ENCODE measurements at regions not wholly inside any gene's neighbourhood (a gene's known extent, or its start where the extent isn't known, plus 50 kb on each side); places are given as distances from the start of the nearest gene placed in this dataset.
"Not testable (repeated sequence)": the region's sequence is repeated elsewhere in the genome, so short reads cannot be mapped to it uniquely, and the experiment has no call there.

DNA sequence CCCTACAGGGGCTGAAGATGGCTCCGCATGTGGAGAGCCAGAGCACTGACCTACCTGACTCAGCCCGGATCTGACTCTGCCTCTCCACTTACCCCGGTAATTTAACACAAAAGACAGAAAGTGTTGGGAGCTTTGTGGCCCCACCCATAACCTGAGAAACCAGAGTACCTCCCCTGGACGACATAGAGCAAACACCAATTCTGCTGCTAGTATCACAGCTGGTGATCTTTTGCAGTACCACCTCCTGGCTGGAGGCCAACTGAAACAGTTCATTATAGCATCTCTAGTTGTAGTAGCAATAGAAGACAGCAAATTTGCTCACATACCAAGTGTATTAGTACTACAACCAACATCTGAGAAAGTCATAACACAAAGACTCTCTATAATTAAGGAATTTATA, 443.9 kb downstream of the KLHL4 start:
- DNase-seq (ENCODE audit: low spot score), result no peak

DNA sequence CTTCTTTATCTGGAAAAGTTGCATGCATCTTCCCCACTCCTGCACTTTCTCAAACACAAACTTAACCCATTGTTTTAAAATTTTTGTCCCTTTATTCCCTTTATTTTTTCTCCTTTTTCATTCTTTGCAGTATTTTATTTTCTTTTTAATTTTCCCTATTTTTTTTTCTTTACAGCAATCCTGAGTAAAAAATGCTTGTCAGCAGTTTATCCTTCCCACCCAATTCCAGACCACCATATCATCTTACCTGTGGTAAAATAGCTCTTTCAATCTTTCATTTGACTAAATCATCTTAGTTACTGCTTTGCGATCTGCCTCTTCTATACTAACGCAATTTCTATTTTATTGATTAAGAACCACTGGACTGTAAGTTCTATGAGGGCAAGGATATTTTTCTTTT, 450.5 kb downstream of the KLHL4 start:
- no peak for DNase-seq (ENCODE audit: low spot score)

DNA sequence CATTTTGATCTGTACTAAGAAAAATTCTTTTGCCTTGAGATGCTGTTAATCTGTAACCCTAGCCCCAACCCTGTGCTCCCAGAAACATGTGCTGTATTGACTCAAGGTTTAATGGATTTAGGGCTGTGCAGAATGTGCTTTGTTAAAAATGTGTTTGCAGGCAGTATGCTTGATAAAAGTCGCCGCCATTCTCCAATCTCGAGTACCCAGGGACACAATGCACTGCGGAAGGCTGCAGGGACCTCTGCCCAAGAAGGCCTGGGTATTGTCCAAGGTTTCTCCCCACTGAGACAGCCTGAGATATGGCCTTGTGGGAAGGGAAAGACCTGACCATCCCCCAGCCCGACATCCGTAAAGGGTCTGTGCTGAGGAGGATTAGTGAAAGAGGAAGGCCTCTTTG, 454.5 kb downstream of the KLHL4 start:
- DNase-seq (ENCODE audit: low spot score), result not testable (repeated sequence)

DNA sequence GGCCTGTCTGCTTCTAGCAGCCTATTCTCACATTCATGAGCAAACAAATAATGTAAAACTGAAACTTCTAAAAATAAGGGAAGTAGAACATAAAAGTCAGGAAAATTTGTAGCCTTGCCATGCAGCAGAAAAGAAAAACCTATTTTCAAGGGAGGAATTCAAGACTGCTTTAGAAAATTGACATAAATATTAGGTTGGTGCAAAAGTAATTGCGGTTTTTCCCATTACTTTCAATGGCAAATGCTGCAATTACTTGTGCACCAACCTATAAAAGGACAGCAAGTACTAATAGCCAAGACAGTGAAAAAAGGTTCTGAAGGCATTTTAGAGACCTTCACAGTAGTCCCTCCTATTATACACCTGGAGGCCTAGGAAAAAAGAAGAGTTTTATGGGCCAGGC, 457.8 kb downstream of the KLHL4 start:
- no peak for DNase-seq (ENCODE audit: low spot score)

DNA sequence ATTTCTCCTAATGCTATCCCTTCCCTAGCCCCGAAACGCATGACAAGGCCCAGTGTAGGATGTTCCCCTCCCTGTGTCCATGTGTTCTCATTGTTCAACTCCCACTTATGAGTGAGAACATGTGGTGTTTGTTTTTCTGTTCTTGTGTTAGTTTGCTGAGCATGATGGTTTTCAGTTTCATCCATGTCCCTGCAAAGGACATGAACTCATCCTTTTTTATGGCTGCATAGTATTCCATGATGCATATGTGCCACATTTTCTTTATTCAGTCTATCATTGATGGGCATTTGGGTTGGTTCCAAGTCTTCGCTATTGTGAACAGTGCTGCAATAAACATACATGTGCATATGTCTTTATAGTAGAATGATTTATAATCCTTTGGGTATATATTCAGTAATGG, 490.3 kb downstream of the KLHL4 start:
- not testable (repeated sequence) for DNase-seq (ENCODE audit: low spot score)

DNA sequence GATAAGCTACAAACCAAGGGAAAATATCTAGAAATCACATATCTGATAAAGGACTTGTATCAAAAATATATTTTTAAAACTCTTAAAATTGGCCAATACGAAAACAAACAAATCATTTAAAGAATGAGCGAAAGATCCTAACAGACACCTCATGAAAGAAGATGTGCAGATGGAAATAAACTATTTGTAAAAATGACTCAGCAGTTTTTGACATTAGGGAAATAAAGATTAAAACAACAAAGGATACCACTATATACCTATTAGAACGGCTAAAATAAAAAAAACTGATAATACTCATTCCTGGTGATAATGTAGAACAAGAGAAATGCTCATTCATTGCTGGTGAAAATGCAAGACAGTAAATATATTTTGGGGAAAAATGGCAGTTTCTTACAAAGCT, 506.4 kb downstream of the KLHL4 start:
- DNase-seq (ENCODE audit: low spot score), result no peak

DNA sequence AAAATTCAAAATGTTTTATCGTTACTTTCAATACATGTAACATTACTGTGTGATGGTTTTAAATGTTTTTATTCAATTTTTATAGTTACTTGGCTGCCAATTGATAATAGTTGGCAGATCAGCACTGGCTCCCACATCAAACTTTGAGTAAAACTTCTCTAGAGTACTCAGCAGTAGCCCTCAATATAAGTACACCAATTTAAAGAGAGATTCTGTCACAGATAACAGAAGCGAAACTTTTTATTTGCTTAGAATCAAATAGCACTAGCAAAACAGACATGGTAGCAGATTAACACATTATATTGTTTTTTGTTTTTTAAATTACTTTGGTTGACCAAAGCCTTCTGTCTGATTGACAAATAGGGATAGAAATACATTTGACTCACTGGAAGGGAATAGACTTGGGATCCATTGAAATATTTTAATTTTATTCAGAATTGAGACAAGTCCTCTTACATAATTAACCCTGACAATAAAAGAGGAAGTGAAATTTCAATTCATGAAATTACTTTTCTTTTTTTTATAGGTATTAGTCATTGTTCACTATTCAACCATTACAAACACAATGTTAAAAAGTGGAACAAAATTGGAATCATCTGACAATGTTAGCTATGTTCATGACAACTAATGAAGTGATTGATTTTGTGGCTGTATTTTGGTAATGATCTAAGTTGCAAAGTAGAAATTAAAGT, 554.9 kb downstream of the KLHL4 start:
- DNase-seq (ENCODE audit: low spot score), result no peak

DNA sequence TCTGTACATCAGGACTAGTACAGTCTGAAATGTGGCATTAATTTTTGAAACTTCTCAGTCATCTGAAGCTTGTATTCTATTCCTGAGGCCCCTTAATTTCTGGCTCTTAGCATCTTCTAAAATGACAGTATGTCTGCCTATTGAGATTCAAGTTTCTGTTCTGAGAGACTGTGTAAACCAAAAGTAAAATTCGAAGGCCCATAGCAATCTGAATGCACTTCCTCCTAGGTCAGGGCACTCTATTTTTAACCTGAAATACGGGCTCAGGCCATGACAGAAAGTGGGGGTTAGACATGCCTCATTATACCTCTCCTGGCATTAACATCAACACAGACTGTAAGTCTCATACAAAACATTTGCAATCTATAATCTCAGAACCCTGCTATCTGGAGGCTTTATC, 584.4 kb downstream of the KLHL4 start:
- no peak for DNase-seq (ENCODE audit: low spot score)

DNA sequence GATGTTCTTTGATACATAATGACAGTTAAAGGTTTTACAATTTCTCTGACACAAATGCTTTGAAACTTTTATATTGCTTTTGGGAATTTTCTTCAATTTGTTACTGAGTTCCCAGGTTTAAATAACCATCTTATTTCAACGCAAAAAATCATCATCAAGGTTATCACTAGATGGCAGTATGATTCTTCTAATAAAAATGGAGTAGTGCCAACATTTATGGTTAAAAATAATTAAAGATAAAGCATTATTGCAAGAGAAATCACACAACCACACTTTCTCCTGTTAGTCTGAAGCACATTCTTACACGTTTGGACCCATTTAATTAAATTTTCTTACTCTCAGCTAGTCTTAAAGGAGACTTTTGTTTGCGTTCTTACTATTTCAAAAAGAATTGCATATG, 611.3 kb upstream of the CPXCR1 start:
- DNase-seq (ENCODE audit: low spot score), result peak; percentile 0

DNA sequence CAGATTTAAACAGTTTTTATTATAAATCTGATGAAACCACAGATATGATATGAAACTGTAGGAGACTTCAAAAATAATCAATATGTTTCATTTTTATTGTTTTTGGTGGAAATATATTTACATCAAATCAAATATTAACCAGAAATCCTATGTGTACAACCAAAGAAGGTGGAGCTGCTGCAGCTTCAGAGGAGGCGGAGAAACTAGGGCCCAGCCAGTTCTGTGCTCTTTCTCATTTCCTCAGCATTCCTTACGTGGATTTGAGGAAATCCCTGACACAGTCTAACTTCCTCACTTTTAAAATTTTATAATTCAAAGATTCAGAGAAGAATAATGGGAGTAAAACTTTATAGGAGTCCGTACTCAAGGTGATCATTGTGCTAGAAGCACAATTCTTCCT, 610.7 kb upstream of the CPXCR1 start:
- DNase-seq (ENCODE audit: low spot score), result no peak

DNA sequence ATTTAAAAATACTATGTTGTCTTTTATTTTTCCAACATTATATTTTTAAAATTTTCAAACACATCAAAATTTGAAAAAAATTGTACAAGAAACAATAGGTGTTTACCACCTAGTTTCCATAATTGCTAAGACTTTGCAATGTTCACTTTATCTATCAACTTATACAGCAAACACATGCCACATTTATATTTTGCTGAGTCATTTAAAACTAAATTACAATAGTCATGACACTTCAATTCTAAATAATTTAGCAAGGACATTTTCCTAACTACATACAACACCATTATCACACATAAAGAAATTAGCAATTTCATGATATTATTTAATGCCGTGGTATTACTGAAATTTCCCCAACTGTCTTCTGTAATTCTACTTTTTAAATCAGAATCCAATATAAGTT, 600.4 kb upstream of the CPXCR1 start:
- DNase-seq (ENCODE audit: low spot score), result no peak

DNA sequence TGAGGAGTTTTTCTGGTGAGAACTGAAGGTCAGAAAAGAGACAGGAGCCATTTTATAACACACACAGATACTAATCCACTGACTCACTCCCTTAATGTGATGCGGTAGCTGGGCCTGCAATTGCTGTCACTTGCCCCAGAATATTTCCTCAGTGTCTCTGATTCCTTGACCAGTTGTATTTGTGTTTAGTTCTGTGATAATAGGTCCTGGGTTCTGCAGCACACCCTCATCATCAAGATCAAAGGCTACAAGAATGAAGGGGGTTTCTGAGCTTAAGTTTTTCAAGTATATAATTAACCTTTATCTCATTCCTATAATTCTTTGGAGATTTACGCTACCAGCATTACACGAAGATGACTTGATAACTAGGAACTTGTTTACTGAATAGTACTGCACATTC, 576.5 kb upstream of the CPXCR1 start:
- no peak for DNase-seq (ENCODE audit: low spot score)

DNA sequence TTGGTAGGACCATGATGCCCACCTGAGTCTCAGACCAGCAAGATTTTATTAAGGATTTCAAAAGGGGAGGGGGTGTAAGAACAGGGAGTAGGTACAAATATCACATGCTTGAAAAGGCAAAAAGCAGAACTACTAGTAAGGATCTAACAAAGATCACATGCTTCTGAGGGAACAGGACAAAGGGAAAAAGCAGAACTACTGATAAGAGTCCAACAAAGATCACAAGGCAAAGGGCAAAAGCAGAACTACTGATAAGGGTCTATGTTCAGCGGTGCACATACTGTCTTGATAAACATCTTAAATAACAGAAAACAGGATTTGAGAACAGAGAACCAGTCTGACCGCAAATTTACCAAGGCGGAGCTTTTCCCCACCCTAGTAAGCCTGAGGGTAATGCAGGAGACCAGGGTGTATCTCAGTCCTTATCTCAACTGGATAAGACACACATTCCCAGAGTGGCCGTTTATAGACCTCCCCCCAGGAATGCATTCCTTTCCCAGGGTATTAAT, 573.0 kb upstream of the CPXCR1 start:
- DNase-seq (ENCODE audit: low spot score), result not testable (repeated sequence)

DNA sequence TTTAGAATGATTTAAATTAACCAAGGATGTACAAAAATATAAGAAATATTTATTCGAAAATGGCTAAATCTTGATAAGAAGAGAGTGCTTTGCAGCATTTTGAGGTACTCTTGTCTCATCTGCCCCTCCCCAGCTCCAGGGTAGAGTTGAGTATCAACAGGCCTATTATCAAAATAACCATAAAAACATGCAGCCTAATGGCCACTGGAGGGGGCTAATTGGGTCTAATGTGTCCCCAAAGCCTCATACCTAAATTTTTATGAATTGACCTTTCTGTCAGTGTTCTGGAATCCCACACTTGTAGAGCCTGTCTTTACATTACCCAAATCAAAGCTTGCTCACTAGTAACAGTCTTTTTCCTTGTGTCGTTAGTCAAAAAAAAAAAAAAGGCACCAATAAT, 544.9 kb upstream of the CPXCR1 start:
- no peak for DNase-seq (ENCODE audit: low spot score)

DNA sequence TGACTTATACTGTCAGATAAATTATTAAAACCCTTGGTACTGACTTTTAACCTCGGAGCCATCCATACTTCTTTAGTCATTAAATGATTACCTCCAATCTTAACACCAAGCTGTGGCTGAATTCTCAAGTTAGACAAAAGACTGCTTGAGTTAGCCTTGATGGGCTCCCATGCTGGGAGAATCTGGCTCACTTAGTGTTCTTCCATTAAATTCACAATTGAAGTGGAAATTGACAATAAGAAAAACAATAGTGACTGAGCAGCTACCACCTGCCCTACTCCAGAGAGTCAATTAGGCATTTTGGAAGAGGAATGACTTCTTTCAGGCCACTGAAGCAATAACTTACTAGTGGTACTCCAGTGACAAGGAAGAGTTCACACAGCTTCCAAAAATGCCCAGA, 503.0 kb upstream of the CPXCR1 start:
- DNase-seq (ENCODE audit: low spot score), result no peak

DNA sequence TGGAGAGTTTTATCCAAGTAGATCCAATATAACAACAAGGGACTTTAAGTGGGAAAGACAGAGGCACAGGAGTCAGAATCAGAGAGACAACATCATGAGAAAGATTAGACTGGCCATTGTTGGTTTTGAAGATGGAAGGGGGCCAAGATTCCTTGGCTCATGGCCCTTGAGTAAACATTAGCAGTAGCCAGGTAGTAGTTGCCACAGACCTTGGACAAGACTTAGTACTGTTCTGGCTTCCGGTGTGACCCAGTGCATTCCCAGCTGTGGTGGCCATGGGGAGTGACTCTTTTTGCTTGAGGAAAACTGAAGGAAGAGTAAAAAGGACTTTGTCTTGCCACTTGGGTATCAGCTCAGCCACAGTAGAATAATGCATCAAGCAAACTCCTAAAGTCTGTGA, 462.2 kb upstream of the CPXCR1 start:
- DNase-seq (ENCODE audit: low spot score), result no peak

DNA sequence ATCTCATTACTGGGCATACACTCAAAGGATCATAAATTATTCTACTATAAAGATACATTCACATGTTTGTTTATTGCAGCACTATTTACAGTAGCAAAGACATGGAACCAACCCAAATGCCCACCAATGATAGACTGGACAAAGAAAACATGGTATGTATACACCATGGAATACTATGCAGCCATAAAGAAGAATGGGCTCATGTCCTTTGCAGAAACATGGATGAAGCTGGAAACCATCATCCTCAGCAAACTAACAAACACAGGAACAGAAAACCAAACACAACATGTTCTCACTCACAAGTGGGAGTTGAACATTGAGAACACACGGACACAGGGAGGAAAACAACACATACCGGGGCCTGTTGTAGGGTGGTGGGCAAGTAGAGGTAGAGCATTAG, 433.1 kb upstream of the CPXCR1 start:
- DNase-seq (ENCODE audit: low spot score), result not testable (repeated sequence)

DNA sequence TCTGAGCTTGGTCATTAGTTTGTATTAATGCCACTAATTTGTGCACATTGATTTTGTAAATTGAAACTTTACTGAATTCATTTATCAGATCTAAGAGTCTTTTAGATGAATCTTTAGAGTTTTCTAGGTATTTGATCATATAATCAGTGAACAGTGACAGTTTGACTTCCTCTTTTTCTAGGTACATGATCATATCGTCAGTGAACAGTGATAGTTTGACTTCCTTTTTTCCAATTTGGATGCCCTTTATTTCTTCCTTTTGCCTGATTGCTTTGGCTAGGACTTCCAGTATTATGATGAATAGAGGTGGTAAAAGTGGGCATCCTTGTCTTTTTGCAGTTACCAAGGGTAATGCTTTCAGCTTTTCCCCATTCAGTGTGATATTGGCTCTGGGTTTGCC, 421.4 kb upstream of the CPXCR1 start:
- no peak for DNase-seq (ENCODE audit: low spot score)

DNA sequence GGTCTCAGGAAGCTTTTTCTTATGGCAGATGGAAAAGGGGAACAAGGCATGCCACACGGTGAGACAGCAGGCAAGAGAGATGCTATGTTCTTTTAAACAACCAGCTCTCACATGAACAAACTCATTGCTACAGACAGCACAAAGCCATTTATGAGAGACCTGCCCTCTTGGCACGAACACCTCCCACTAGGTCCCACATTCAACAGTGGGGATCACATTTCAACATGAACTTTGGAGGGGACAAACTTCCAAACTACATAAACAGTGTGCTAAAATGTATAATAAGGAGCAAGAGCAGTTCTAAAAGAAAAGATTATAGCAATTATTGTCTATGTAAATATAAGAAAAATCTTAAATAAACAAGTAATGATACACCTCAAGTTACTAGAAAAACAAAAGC, 391.8 kb upstream of the CPXCR1 start:
- no peak for DNase-seq (ENCODE audit: low spot score)

DNA sequence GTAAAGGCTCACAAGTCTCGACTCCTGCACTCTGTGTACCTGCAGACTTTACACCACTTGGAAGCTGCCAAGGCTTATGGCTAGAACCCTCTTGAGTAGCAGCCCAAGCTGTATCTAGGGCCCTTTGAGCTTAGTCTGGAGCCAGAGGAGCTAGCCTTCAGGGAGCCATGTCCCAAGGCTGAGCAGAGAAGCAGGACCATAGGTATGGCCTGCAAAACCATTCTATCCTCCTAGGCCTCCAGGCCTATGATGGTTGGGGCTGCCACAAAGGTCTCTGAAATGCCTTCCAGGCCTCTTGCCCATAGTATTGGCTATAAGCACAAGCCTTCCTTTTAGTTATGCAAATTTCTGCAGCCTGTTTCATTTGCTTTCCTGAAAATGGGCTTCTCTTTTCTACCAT, 380.7 kb upstream of the CPXCR1 start:
- DNase-seq (ENCODE audit: low spot score), result no peak

DNA sequence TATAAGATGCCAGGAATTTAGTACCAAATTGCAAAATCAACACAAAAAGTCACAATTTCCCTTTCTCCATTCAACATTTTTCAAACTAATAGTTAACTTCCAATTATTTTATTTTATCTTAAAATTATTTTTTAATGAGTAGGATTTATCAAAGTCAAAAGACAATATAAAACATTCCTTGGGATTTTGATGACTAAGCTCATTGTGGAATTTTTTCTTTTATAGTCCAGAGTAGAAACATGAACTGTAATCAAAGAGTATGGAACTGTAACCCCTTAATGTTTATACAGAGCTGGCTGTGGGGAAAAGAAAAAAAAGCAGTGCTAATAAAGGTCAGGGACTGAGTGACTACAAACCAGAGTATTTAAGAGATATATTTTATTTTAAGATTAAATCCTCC, 368.6 kb upstream of the CPXCR1 start:
- no peak for DNase-seq (ENCODE audit: low spot score)

DNA sequence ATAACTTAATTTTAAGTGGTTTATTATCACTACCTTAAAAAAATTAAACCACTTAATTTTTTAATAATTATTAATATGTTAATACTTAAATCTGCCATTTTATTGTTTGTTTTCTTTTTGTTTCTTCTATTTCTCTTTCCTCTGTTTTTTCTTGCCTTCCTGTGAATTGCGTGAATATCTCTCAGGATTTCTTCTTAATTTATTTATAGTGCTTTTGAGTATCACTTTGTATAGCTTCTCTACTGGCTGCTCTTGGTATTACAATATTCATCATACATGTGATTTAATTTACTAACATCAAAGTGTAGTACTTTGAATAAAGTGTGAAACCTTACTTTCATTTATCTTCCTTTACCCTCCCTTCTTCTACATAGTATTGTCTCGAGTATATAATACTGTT, 349.5 kb upstream of the CPXCR1 start:
- no peak for DNase-seq (ENCODE audit: low spot score)

DNA sequence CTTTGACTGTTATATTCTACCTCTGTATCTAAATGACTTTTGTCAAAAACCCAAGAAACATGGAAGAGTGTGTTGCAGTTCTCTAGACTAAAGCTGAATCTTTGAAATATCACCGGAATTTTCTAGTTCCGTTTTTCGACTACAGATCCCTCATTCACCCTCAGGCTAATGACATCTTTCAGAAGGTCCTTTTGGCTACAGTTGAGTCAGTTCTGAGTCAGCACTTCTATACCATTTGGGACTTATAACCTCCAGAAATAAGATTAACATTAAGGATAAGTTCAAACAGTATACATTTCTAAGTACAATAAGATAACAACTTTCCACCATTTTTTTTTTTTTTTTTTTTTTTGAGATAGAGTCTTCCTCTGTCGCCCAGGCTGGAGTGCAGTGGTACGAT, 331.0 kb upstream of the CPXCR1 start:
- no peak for DNase-seq (ENCODE audit: low spot score)

DNA sequence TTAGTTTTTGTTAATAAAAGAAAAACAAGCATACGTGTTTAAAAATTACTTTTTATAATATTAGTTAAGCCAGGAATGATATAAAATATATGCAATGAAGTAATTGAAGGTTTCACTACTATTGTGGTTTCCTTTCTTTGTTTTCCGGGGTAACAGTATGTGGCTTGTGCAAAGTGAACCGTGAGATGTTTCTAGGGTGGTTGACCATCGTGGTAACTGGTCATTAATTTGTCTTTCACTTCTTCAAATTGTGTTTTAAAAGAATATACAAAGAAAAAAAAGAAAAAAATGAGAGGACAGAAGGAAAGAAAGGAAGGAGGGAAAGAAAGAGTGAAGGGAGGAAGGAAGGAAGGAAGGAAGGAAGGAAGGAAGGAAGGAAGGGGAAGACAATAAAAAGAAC, 330.1 kb upstream of the CPXCR1 start:
- DNase-seq (ENCODE audit: low spot score), result no peak

DNA sequence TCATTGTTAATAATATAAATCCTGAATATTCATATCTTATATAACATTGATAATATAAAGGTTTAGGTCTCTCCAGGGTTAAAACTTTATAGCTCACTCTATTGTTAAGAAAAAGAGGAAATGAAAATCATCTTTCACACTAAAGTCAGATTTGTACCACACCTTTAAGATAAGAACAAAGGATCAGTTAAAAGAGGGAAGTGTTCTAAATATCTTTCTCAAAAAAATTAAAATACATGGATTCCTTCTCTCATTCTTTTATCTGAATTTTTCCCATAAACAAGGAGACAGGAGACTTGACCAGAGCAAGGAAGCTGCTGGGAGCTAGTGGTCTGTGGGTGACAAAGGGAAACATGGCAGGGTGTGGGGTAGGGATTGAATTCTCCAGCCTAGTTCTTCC, 323.0 kb upstream of the CPXCR1 start:
- DNase-seq (ENCODE audit: low spot score), result no peak
